Epidermal melanocyte (primary cell): ENCODE measurements at regions not wholly inside any gene's neighbourhood (a gene's known extent, or its start where the extent isn't known, plus 50 kb on each side); places are given as distances from the start of the nearest gene placed in this dataset.

Source experiments
- DNase-seq: peaks from one replicate; pipeline ENCODE4 v3.0.0; 2011; ENCODE audit warnings: low spot score; ENCODE audit not compliant: insufficient read length

GRCh38 chr15:31262143-31262530, 64.5 kb upstream of the KLF13 start:
- no peak for DNase-seq

- no peak for DNase-seq
These were observed 63.5 kb upstream of the KLF13 start for GRCh38 chr15:31262901-31263671.

GRCh38 chr15:31263751-31264558, 62.7 kb upstream of the KLF13 start:
- DNase-seq, result no peak

GRCh38 chr15:31264559-31265089, 62.0 kb upstream of the KLF13 start:
- no peak for DNase-seq

- no peak for DNase-seq
These were observed 61.4 kb upstream of the KLF13 start for GRCh38 chr15:31265090-31265870.

GRCh38 chr15:31265871-31266711, 60.5 kb upstream of the KLF13 start:
- peak; percentile 81 for DNase-seq

GRCh38 chr15:31266712-31267111, 59.9 kb upstream of the KLF13 start:
- DNase-seq, result no peak

- no peak for DNase-seq
These were observed 59.2 kb upstream of the KLF13 start for GRCh38 chr15:31267161-31268107.

- DNase-seq, result peak; percentile 45
These were observed 58.5 kb upstream of the KLF13 start for GRCh38 chr15:31268108-31268501.

- DNase-seq, result no peak
These were observed 57.5 kb upstream of the KLF13 start for GRCh38 chr15:31268911-31269784.

GRCh38 chr15:31269816-31270575, 56.6 kb upstream of the KLF13 start:
- DNase-seq, result no peak

- no peak for DNase-seq
These were observed 55.9 kb upstream of the KLF13 start for GRCh38 chr15:31270767-31271166.

GRCh38 chr15:31271224-31271635, 55.4 kb upstream of the KLF13 start:
- DNase-seq, result no peak

- DNase-seq, result no peak
These were observed 54.7 kb upstream of the KLF13 start for GRCh38 chr15:31271711-31272557.

- no peak for DNase-seq
These were observed 53.9 kb upstream of the KLF13 start for GRCh38 chr15:31272558-31273257.

- DNase-seq, result no peak
These were observed 53.2 kb upstream of the KLF13 start for GRCh38 chr15:31273258-31273941.
